Stimulated activated CD8-positive, alpha-beta memory T cell treated with anti-CD3 and anti-CD28 coated beads, Interleukin-15, amount 100 ng/mL, for 4 hours (primary cell): ENCODE measurements at regions not wholly inside any gene's neighbourhood (a gene's known extent, or its start where the extent isn't known, plus 50 kb on each side); places are given as distances from the start of the nearest gene placed in this dataset.
"Not testable (repeated sequence)": the region's sequence is repeated elsewhere in the genome, so short reads cannot be mapped to it uniquely, and the experiment has no call there.

Experiments
- DNase-seq, 2 donors: peaks; one replicate each; pipeline ENCODE4 v3.0.0-alpha.2; 2020; ENCODE audit warnings: low read depth in 2 of 2

DNA sequence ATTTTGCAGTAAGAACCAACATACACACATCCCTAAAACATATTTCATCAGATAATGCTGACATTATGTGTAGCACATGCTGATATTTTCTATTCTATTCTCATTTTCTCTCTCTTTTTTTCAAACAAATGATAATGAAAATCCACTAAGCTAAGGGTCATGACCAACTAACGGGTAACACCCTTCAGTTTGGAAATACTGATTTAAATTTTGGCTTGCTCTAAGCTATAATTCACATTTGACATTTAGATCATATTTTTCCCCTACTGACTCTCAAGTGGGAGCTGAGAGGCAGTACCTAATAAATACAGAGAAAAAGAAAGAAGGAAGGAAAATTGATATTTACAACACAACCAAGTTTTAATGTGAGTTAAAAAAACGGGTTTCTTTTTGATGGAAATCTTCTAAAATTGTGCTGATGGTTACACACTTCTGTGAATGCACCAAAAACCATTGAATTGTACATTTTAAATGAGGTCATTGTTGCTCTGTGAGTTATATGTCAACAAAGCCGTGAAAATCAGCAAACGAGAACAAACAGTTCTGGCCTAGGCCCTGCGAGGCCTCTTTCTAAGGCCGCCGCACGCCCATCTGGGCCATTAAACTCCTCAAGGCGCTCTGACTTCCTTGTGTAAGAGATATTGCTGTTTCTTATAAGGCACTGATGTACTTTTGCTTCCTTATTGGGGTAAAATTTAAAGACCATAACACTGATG lies 124.2 kb downstream of the GALR1 start:
- no peak for DNase-seq

GRCh38 chr18:77374446-77374805 lies 124.8 kb downstream of the GALR1 start:
- no peak for DNase-seq

GRCh38 chr18:77376043-77376732 lies 126.5 kb downstream of the GALR1 start:
- no peak for DNase-seq

- DNase-seq, result no peak
Measured at GRCh38 chr18:77376733-77377094, 127.1 kb downstream of the GALR1 start.

DNA sequence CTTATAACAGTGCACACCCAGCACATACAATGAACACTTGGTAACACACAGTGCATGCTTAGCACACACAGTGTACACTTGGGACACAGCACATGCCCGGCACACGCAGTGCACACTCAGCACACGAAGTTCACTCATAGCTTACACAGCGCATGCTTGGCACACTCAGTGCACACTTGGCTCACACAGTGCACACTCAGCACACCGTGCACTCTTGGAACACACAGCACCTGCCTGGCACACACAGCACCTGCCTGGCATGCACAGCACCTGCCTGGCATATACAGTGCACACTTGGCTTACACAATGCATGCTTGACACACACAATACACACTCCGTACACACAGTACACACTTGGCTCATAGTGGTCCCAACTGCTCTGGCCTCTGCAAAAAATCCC lies 128.2 kb downstream of the GALR1 start:
- DNase-seq, result no peak

- no peak for DNase-seq
Measured at GRCh38 chr18:77379976-77380509, 130.4 kb downstream of the GALR1 start.

GRCh38 chr18:77380695-77381094 lies 131.0 kb downstream of the GALR1 start:
- DNase-seq, result no peak

GRCh38 chr18:77392321-77392720 lies 142.7 kb downstream of the GALR1 start:
- no peak for DNase-seq

DNA sequence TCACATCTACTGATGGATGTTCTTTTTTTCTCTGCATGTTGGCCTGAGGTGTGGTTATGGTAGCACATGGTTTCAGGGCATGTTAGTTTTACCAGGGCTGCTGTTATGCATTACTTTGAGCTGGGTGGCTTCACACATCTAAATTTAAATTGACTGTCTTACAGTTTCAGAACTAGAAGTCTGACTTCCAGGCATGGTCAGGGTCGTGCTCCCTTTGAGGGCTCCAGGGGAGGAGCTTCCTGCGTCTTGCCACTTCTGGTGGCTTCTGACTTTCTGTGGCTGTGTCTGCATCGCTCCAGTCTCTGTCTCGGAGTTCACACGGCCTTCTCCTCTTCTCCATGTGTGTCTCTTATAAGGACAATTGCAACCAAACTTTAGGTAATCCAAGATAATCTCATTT lies 143.9 kb downstream of the GALR1 start:
- no peak for DNase-seq

DNA sequence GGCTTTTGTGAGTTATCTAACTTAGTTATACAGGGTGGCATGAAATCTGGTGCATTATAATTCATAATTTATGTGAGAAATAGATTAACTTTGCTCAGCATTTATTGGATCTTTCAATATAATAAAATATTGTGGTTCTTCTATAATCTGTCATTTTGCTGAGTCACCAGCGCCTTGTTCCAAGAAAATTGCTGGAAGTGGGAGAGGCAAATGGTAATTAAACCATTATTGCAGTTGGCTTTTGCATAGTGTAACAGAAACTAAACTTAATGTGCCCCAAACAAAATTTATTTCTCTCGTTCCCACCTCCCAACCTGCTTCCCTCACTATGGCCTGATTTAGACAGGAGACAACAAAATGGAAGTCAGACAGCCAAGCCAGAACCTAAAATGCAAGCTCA lies 146.3 kb downstream of the GALR1 start:
- no peak for DNase-seq

- no peak for DNase-seq
Measured at GRCh38 chr18:77397056-77397455, 147.4 kb downstream of the GALR1 start.

DNA sequence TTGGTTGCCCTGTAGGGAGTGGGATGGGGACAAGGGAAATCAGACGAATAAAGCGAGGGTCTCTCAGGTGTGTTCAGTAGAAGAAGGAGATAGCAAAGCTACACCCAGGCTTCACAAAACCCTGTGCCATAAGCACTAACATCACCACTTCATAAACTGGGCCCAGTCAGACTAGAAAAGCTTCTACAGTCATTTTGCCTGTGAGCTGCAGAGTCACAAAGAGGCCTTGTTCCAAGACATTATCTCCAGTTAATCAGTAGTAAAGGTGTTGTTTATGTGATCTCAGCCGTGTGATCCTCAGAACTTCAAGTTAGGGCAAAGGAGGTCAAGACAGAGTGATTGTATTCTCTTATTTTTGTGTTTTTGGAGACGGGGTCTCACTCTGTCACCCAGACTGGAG lies 148.0 kb downstream of the GALR1 start:
- DNase-seq, result no peak

DNA sequence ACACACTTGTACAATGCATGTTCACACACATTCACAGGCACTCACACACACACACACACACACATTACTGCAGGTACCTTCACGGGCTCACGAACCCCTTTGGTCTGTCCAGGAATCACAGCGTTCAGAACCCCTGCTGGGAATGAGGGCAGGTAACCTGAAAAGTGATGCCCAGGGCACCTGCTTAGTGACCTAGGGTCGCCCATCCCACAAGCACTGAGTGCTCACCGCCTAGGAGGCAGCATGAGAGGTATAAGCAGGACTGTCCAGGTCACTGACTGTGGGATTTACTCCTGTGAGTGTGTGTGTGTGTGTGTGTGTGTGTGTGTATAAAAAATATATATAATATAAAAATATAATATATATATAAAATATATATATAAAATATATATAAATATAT lies 150.9 kb downstream of the GALR1 start:
- no peak for DNase-seq

DNA sequence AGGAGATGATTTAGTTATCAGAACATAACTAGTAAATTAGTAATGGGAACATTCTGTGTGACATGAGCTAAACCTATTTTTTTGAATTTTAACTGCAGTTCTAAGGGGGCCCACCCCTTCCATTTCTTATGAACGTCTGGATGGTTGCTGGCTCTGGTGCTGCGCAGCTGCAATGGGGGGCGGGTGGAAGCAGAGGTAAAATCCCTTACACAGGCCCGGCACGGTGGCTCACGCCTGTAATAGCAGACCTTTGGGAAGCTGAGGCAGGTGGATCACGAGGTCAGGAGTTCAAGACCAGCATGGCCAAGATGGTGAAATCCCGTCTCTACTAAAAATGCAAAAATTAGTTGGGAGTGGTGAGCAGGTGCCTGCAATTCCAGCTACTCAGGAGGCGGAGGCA lies 151.5 kb downstream of the GALR1 start:
- DNase-seq, result no peak

GRCh38 chr18:77403969-77404535 lies 154.4 kb downstream of the GALR1 start:
- DNase-seq, result no peak

DNA sequence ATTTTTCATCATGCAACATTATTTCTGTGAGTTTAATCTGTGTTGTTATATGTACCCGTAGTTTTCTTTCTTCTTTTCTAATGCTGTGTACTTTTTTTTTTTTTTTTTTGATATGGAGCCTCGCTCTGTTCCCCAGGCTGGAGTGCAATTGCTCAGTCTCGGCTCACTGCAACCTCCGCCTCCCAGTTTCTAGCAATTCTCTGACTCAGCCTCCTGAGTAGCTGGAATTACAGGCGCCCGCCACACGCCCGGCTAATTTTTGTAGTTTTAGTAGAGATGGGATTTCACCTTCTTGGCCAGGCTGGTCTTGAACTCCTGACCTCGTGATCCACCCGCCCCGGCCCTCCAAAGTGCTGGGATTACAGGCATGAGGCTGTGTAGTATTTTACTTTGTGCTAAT lies 155.4 kb downstream of the GALR1 start:
- DNase-seq, result no peak

GRCh38 chr18:77407733-77408132 lies 158.1 kb downstream of the GALR1 start:
- DNase-seq, result no peak

DNA sequence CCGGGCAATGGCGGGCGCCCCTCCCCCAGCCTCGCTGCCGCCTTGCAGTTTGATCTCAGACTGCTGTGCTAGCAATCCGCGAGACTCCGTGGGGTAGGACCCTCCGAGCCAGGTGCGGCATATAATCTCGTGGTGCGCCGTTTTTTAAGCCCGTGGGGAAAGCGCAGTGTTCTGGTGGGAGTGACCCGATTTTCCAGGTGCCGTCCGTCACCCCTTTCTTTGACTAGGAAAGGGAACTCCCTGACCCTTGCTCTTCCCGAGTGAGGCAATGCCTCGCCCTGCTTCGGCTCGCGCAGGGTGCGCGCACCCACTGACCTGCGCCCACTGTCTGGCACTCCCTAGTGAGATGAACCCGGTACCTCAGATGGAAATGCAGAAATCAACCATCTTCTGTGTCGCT lies 171.9 kb downstream of the GALR1 start:
- not testable (repeated sequence) for DNase-seq

GRCh38 chr18:77422974-77423867 lies 173.6 kb downstream of the GALR1 start:
- DNase-seq, result no peak

DNA sequence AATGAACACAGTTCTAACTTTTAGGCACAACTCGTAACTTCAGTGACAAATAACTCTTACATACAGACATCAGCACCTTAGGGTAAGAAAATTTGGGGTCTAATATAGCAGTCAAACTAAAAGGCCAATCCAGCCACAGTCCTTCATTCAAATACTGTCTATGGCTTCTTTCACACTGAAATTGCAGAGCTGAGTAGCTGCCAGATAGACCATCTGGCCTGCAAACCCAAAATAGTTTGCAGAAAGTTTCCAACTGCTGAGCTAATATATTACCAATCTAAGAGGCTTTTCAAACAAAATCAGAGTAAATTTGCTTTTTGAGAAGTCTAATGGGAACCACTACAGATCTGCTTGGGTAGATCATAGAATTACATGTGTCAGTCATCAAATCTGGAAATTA lies 183.4 kb downstream of the GALR1 start:
- DNase-seq, result no peak

DNA sequence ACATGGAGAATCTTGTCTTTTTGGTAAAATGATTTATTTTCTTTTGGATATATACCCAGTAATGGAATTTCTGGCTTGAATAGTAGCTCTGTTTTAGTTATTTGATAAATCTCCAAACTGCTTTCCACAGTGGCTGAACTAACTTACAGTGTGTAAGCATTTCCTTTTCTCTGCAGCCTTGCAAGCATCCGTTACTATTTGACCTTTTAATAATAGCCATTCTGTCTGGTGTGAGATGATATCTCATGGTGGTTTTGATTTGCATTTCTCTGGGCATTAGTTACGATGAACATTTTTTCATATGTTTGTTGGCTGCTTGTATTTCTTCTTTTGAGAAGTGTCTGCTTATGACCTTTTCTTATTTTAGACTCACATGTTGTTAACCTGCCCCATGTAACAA lies 190.2 kb downstream of the GALR1 start:
- no peak for DNase-seq

DNA sequence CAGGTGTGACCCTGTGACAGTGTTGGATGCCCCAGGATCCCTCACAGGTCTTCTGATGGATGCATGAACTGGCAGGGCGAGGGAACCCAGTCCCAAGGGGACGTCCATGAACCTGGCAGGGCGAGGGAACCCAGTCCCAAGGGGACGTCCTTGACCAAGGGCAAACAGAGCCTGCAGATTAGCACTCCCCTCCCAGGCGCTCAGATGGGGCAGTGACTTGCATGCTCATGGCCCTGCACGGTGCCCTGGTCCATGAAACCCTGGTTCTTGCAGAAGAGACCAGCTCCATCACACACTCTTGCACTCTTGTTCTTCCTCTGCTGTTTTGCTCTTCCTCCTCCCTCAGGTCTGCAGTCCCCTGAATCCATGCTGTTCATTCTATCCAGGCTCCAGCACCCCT lies 192.7 kb downstream of the GALR1 start:
- no peak for DNase-seq
